ENCODE measurements at regions not wholly inside any gene's neighbourhood (a gene's known extent, or its start where the extent isn't known, plus 50 kb on each side); places are given as distances from the start of the nearest gene placed in this dataset.
"Not testable (repeated sequence)": the region's sequence is repeated elsewhere in the genome, so short reads cannot be mapped to it uniquely, and the experiment has no call there.

GRCh38 chr1:157213836-157214235 is 75.6 kb upstream of the ETV3 start:
- 0 out of 2 replicates have a peak, but pooled peaks cover 6% of the 10 kb centered on the region for H3K9me3 ChIP-seq (ENCODE audit: insufficient read depth, low read length)
- no peak overlapping the region for H3K27ac ChIP-seq (ENCODE audit: low read length)

GRCh38 chr1:157209514-157209913 is 71.3 kb upstream of the ETV3 start:
- Histone ChIP-seq H3K4me1 (ENCODE audit: low read length) (no peaks in the 10 kb centered on the region), H3K27me3 (ENCODE audit: low read depth, low read length) (peaks cover 24% of the 10 kb centered on the region), H3K27ac (ENCODE audit: low read length) (no peak overlapping the region), H3K4me3 (ENCODE audit: low read length) (no peak overlapping the region), H4K20me1 (ENCODE audit: insufficient read depth, low read length) (no peaks in the 10 kb centered on the region), H2AFZ (ENCODE audit: low read depth, low read length) (no peak overlapping the region), H3K4me2 (ENCODE audit: low read length) (no peak overlapping the region), H3K36me3 (replicated peaks; ENCODE audit: low read depth, low read length) (no peaks in the 10 kb centered on the region), H3K9ac (ENCODE audit: low read length) (no peak overlapping the region), H3K79me2 (ENCODE audit: low read length) (no peaks in the 10 kb centered on the region), H3K9me3 (ENCODE audit: insufficient read depth, low read length) (0 out of 2 replicates have a peak, but pooled peaks cover 6% of the 10 kb centered on the region)
- TF ChIP-seq CTCF (IDR thresholded peaks at IDR 0.05; ENCODE audit: low read depth, low read length) (no peak), EZH2phosphoT487 (IDR thresholded peaks at IDR 0.05; ENCODE audit: low read depth) (no peak)

More at GRCh38 chr1:157213836-157214235, 75.6 kb upstream of the ETV3 start:
- Histone ChIP-seq H3K4me1 (ENCODE audit: low read length) (no peaks in the 10 kb centered on the region), H3K4me2 (ENCODE audit: low read length) (no peak overlapping the region), H2AFZ (ENCODE audit: low read depth, low read length) (no peak overlapping the region), H3K4me3 (ENCODE audit: low read length) (no peak overlapping the region), H3K36me3 (replicated peaks; ENCODE audit: low read depth, low read length) (no peaks in the 10 kb centered on the region), H3K27me3 (ENCODE audit: low read depth, low read length) (peaks cover 48% of the 10 kb centered on the region), H4K20me1 (ENCODE audit: insufficient read depth, low read length) (no peaks in the 10 kb centered on the region), H3K79me2 (ENCODE audit: low read length) (no peaks in the 10 kb centered on the region), H3K9ac (ENCODE audit: low read length) (no peak overlapping the region)
- TF ChIP-seq CTCF (IDR thresholded peaks at IDR 0.05; ENCODE audit: low read depth, low read length) (no peak), EZH2phosphoT487 (IDR thresholded peaks at IDR 0.05; ENCODE audit: low read depth) (no peak)

- not testable (repeated sequence) for H3K4me1 ChIP-seq (ENCODE audit: low read length); H3K4me3 ChIP-seq (ENCODE audit: low read length); H3K36me3 ChIP-seq (replicated peaks; ENCODE audit: low read depth, low read length); H3K9ac ChIP-seq (ENCODE audit: low read length); H3K9me3 ChIP-seq (ENCODE audit: insufficient read depth, low read length); H2AFZ ChIP-seq (ENCODE audit: low read depth, low read length); H3K27ac ChIP-seq (ENCODE audit: low read length); H4K20me1 ChIP-seq (ENCODE audit: insufficient read depth, low read length); H3K79me2 ChIP-seq (ENCODE audit: low read length); H3K4me2 ChIP-seq (ENCODE audit: low read length)
- H3K27me3 ChIP-seq (ENCODE audit: low read depth, low read length) = peaks cover 31% of the 10 kb centered on the region
These were observed 67.8 kb upstream of the ETV3 start for GRCh38 chr1:157205982-157206381.

- Histone ChIP-seq H3K4me2 (ENCODE audit: low read length) (no peak overlapping the region), H4K20me1 (ENCODE audit: insufficient read depth, low read length) (no peaks in the 10 kb centered on the region), H3K79me2 (ENCODE audit: low read length) (no peaks in the 10 kb centered on the region), H3K9me3 (ENCODE audit: insufficient read depth, low read length) (no peaks in the 10 kb centered on the region), H3K27ac (ENCODE audit: low read length) (no peak overlapping the region), H3K36me3 (replicated peaks; ENCODE audit: low read depth, low read length) (no peaks in the 10 kb centered on the region), H3K4me1 (ENCODE audit: low read length) (no peaks in the 10 kb centered on the region), H3K9ac (ENCODE audit: low read length) (no peak overlapping the region), H2AFZ (ENCODE audit: low read depth, low read length) (no peak overlapping the region), H3K4me3 (ENCODE audit: low read length) (no peak overlapping the region), H3K27me3 (ENCODE audit: low read depth, low read length) (peaks cover 21% of the 10 kb centered on the region)
- TF ChIP-seq CTCF (IDR thresholded peaks at IDR 0.05; ENCODE audit: low read depth, low read length) = no peak
- TF ChIP-seq EZH2phosphoT487 (IDR thresholded peaks at IDR 0.05; ENCODE audit: low read depth) = no peak
These were observed 65.0 kb upstream of the ETV3 start for GRCh38 chr1:157203166-157203565.

GRCh38 chr1:157202331-157202730 is 64.1 kb upstream of the ETV3 start:
- TF ChIP-seq CTCF (IDR thresholded peaks at IDR 0.05; ENCODE audit: low read depth, low read length) (no peak), EZH2phosphoT487 (IDR thresholded peaks at IDR 0.05; ENCODE audit: low read depth) (no peak)
- peaks cover 21% of the 10 kb centered on the region for H3K27me3 ChIP-seq (ENCODE audit: low read depth, low read length)
- H3K9ac ChIP-seq (ENCODE audit: low read length) = no peak overlapping the region
- no peaks in the 10 kb centered on the region for H4K20me1 ChIP-seq (ENCODE audit: insufficient read depth, low read length)
- no peaks in the 10 kb centered on the region for H3K36me3 ChIP-seq (replicated peaks; ENCODE audit: low read depth, low read length)
- H3K4me1 ChIP-seq (ENCODE audit: low read length) = no peaks in the 10 kb centered on the region
- no peak overlapping the region for H3K4me2 ChIP-seq (ENCODE audit: low read length)
- no peaks in the 10 kb centered on the region for H3K79me2 ChIP-seq (ENCODE audit: low read length)
- no peak overlapping the region for H2AFZ ChIP-seq (ENCODE audit: low read depth, low read length)
- no peaks in the 10 kb centered on the region for H3K9me3 ChIP-seq (ENCODE audit: insufficient read depth, low read length)
- H3K27ac ChIP-seq (ENCODE audit: low read length) = no peak overlapping the region
- H3K4me3 ChIP-seq (ENCODE audit: low read length) = no peak overlapping the region

Data from OCI-LY3 (cell line).